ENCODE measurements at regions not wholly inside any gene's neighbourhood (a gene's known extent, or its start where the extent isn't known, plus 50 kb on each side); places are given as distances from the start of the nearest gene placed in this dataset.

GRCh38 chrX:50988649-50989048, 78.1 kb downstream of the BMP15 start:
- no peak overlapping the region for H3K14ac ChIP-seq (ENCODE audit: insufficient read length)
- no peak overlapping the region for H3K56ac ChIP-seq (replicated peaks; ENCODE audit: insufficient read length, low read depth, low read length)
- H2BK20ac ChIP-seq (ENCODE audit: low read length) = no peak overlapping the region
- TF ChIP-seq CTCF (IDR thresholded peaks at IDR 0.05; ENCODE audit: control extremely low read depth in 1 of 3, insufficient read depth in 1 of 3, low read depth in 1 of 3, low read length in 3 of 3) = peak in 2 of 3 experiments; percentile 43 to 47; a peak in 2 of 4 replicates
- TF ChIP-seq CHD1 (IDR thresholded peaks at IDR 0.05; ENCODE audit: low read depth, low read length) = no peak
- TF ChIP-seq RAD21 (IDR thresholded peaks at IDR 0.05 in 1 of 2, conservative IDR thresholded peaks at IDR 0.05 in 1 of 2; ENCODE audit: low read depth in 2 of 2, low read length in 2 of 2) = peak; percentile 61 to 65
- no peak for TF ChIP-seq USF2 (IDR thresholded peaks at IDR 0.05; ENCODE audit: low read length)
- FAIRE-seq = peak; percentile 92
- H3K9me3 ChIP-seq (ENCODE audit: insufficient read depth in 2 of 2, low read depth in 1 of 2, low read length in 1 of 2) = no peaks in the 10 kb centered on the region
- no peak overlapping the region for H4K5ac ChIP-seq (ENCODE audit: insufficient read length, low read depth, low read length)
- no peaks in the 10 kb centered on the region for H3K79me2 ChIP-seq (ENCODE audit: control insufficient read depth in 1 of 2, insufficient read depth in 2 of 2, low read length in 2 of 2)
- no peak overlapping the region for H4K91ac ChIP-seq (replicated peaks; ENCODE audit: insufficient read length, low read length)
- DNase-seq (ENCODE audit: low read depth in 1 of 2, low spot score in 2 of 2) = no peak
- H3K4me3 ChIP-seq (ENCODE audit: extremely low read depth in 1 of 4, insufficient read depth in 2 of 4, low read depth in 3 of 4, low read length in 4 of 4) = no peak overlapping the region
- H3K27me3 ChIP-seq (replicated peaks in 1 of 4; ENCODE audit: control insufficient read depth in 3 of 4, extremely low read depth in 1 of 4, insufficient read depth in 3 of 4, low read length in 3 of 4) = no peaks in the 10 kb centered on the region
- no peaks in the 10 kb centered on the region for H3K36me3 ChIP-seq (ENCODE audit: control insufficient read depth in 2 of 4, insufficient read depth in 4 of 4, low read length in 3 of 4)
- H2BK12ac ChIP-seq (ENCODE audit: low read depth, low read length) = no peak overlapping the region
- no peak overlapping the region for H2AK5ac ChIP-seq (ENCODE audit: low read depth, low read length)
- H3K79me1 ChIP-seq (ENCODE audit: low read depth, low read length) = no peaks in the 10 kb centered on the region
- H3K4me1 ChIP-seq (replicated peaks in 1 of 4; ENCODE audit: control insufficient read depth in 3 of 4, insufficient read depth in 4 of 4, low read length in 3 of 4) = no peaks in the 10 kb centered on the region
- H2BK15ac ChIP-seq (ENCODE audit: low read length) = no peak overlapping the region
- no peak overlapping the region for H3K4me2 ChIP-seq (ENCODE audit: insufficient read depth in 1 of 2, low read depth in 2 of 2, low read length in 2 of 2)
- H2BK5ac ChIP-seq (ENCODE audit: low read depth, low read length) = no peak overlapping the region
- ChIA-PET POLR2A (ENCODE audit: partially characterized antibody) (no interaction called here), CTCF (ENCODE audit: partially characterized antibody) (interaction anchor here (0.9 to 2.3 kb wide), 21 partner anchors 10 to 311 kb away, joined by 3 to 15 read pairs (median 4); no protein-coding TSS in a partner anchor)
- H2BK120ac ChIP-seq (replicated peaks; ENCODE audit: low read depth, low read length) = no peak overlapping the region
- H3K9ac ChIP-seq (replicated peaks in 1 of 4; ENCODE audit: extremely low read depth in 1 of 4, low read depth in 3 of 4, low read length in 3 of 4) = no peak overlapping the region
- no peaks in the 10 kb centered on the region for H3K23me2 ChIP-seq (ENCODE audit: low read depth, low read length)
- no peak overlapping the region for H3K4ac ChIP-seq (replicated peaks; ENCODE audit: insufficient read length, low read depth, low read length)
- H2AFZ ChIP-seq (ENCODE audit: low read length) = no peak overlapping the region
- no peak overlapping the region for H4K8ac ChIP-seq (ENCODE audit: extremely low read depth, insufficient read depth, low read length)
- H3K23ac ChIP-seq (ENCODE audit: insufficient read length) = no peak overlapping the region
- no peak overlapping the region for H3K27ac ChIP-seq (ENCODE audit: low read depth, low read length)
- H4K20me1 ChIP-seq (replicated peaks in 1 of 2; ENCODE audit: control insufficient read depth in 1 of 2, insufficient read depth in 2 of 2, low read length in 2 of 2) = no peaks in the 10 kb centered on the region
- H3K18ac ChIP-seq (ENCODE audit: extremely low read depth, low read length) = no peak overlapping the region
- 30% methylated on average over 2 of the region's 2 CpGs; no CpG with 5 or more reads in 1 of the 2 experiments for WGBS, 2 experiments (ENCODE audit: extremely low coverage in 1 of 2, insufficient coverage in 1 of 2, insufficient read length in 1 of 2, insufficient replicate concordance in 2 of 2, low coverage in 1 of 2, low lambda C conversion rate in 2 of 2, missing lambda C conversion rate in 1 of 2)

All from H1 (cell line).